Parathyroid adenoma (tissue), 2 donors: ENCODE measurements at regions not wholly inside any gene's neighbourhood (a gene's known extent, or its start where the extent isn't known, plus 50 kb on each side); places are given as distances from the start of the nearest gene placed in this dataset.

ENCODE experiments used
- H2AFZ ChIP-seq: fragments of 300-600 bp; sonication (generic); one replicate; pipeline ENCODE4 v1.7.0; 2017; ENCODE audit warnings: antibody characterized with exemption, mild to moderate bottlenecking
- H3K27ac ChIP-seq: fragments of 300-600 bp; sonication (generic); one replicate; pipeline ENCODE4 v1.7.0; 2017
- H3K27me3 ChIP-seq: fragments of 300-600 bp; sonication (generic); one replicate; pipeline ENCODE4 v1.7.0; 2017; ENCODE audit warnings: low read length; ENCODE audit not compliant: control insufficient read depth, insufficient read depth
- H3K36me3 ChIP-seq: fragments of 300-600 bp; sonication (generic); one replicate; pipeline ENCODE4 v1.7.0; 2017; ENCODE audit warnings: low read length; ENCODE audit not compliant: control insufficient read depth, insufficient read depth
- H3K4me1 ChIP-seq: fragments of 300-600 bp; sonication (generic); one replicate; pipeline ENCODE4 v1.7.0; 2017; ENCODE audit warnings: control low read depth
- H3K4me2 ChIP-seq: fragments of 300-600 bp; sonication (generic); one replicate; pipeline ENCODE4 v1.7.0; 2017; ENCODE audit warnings: low read length
- H3K4me3 ChIP-seq: fragments of 300-600 bp; sonication (generic); one replicate; pipeline ENCODE4 v1.7.0; 2017; ENCODE audit warnings: low read depth, low read length
- H3K79me2 ChIP-seq: fragments of 300-600 bp; sonication (generic); one replicate; pipeline ENCODE4 v1.7.0; 2017; ENCODE audit warnings: control low read depth
- H3K9ac ChIP-seq: fragments of 300-600 bp; sonication (generic); one replicate; pipeline ENCODE4 v1.7.0; 2017; ENCODE audit warnings: mild to moderate bottlenecking
- H3K9me3 ChIP-seq: fragments of 300-600 bp; sonication (generic); one replicate; pipeline ENCODE4 v1.7.0; 2017; ENCODE audit warnings: low read length; ENCODE audit not compliant: control insufficient read depth
- CTCF ChIP-seq: fragments of 300-600 bp; sonication (generic); IDR thresholded peaks from one replicate; pipeline ENCODE4 v1.7.0; 2017; ENCODE audit warnings: antibody characterized with exemption, mild to moderate bottlenecking
- donor health status: primary hyperparathyroidism.

GRCh38 chr7:156169474-156170370, 357.5 kb upstream of the SHH start:
- Histone ChIP-seq H3K9me3 (no peaks in the 10 kb centered on the region), H3K36me3 (no peaks in the 10 kb centered on the region), H3K4me3 (no peak overlapping the region), H3K79me2 (no peaks in the 10 kb centered on the region), H3K9ac (no peak overlapping the region), H3K4me2 (no peak overlapping the region), H2AFZ (no peak overlapping the region), H3K27ac (no peak overlapping the region), H3K4me1 (no peaks in the 10 kb centered on the region), H3K27me3 (no peaks in the 10 kb centered on the region)
- TF ChIP-seq CTCF: no peak

GRCh38 chr7:156168434-156168833, 356.2 kb upstream of the SHH start:
- Histone ChIP-seq H3K27me3 (no peaks in the 10 kb centered on the region), H3K4me2 (no peak overlapping the region), H3K9me3 (no peaks in the 10 kb centered on the region), H3K27ac (no peak overlapping the region), H3K36me3 (no peaks in the 10 kb centered on the region), H3K4me3 (no peak overlapping the region), H3K9ac (no peak overlapping the region), H3K79me2 (no peaks in the 10 kb centered on the region), H3K4me1 (no peaks in the 10 kb centered on the region), H2AFZ (no peak overlapping the region)
- no peak for TF ChIP-seq CTCF

DNA sequence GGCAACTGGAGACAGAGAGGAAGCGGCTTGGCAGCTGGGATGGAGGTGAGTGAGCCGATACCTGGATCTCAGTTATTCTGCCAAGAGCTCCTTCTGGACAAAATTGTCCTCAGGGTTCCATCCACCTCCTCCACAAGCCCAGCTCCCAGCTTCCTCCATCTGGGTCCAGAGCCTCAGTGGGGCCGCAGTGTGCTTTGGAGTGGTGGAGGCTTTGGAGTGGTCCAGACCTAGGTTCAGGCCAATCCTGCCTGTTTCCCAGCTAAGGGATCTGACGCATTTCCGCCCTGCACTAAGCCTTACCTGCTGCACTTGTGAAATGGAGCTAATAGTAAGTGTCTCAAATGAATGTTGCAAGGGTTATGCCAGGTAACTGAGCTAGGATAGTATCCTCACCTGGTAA, 355.7 kb upstream of the SHH start:
- Histone ChIP-seq H3K27ac (no peak overlapping the region), H2AFZ (no peak overlapping the region), H3K4me3 (no peak overlapping the region), H3K4me1 (no peaks in the 10 kb centered on the region), H3K9me3 (no peaks in the 10 kb centered on the region), H3K27me3 (no peaks in the 10 kb centered on the region), H3K4me2 (no peak overlapping the region), H3K79me2 (no peaks in the 10 kb centered on the region), H3K9ac (no peak overlapping the region), H3K36me3 (no peaks in the 10 kb centered on the region)
- TF ChIP-seq CTCF: no peak

DNA sequence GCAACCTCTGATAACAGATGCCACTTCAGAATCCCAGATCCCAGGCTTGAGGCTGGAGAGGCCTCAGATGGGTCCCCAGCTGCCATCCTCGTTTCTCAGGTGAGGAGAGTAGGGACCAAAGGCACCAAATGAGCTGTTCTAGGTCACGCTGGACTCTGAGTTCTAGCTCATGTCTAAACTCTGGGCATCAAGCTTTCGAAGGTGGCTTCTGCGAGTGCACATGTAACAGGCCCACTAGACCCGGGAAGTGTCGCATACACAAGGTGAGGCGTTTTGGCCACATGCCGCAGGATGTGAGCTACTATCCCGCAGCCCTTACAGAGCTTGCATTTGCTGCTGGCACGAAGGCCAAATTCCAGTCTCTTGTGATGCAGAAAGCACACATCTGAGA, 355.1 kb upstream of the SHH start:
- Histone ChIP-seq H3K36me3 (no peaks in the 10 kb centered on the region), H3K27ac (no peak overlapping the region), H3K9me3 (no peaks in the 10 kb centered on the region), H3K4me3 (no peak overlapping the region), H3K27me3 (no peaks in the 10 kb centered on the region), H3K9ac (no peak overlapping the region), H3K4me2 (no peak overlapping the region), H2AFZ (no peak overlapping the region), H3K79me2 (no peaks in the 10 kb centered on the region), H3K4me1 (no peaks in the 10 kb centered on the region)
- no peak for TF ChIP-seq CTCF
